Mammary epithelial cell (primary cell): ENCODE measurements at regions not wholly inside any gene's neighbourhood (a gene's known extent, or its start where the extent isn't known, plus 50 kb on each side); places are given as distances from the start of the nearest gene placed in this dataset.

Source experiments
- CTCF ChIP-seq, 2 donors: IDR thresholded peaks in 1 of 2; conservative IDR thresholded peaks in 1 of 2; 2 replicates each; pipeline ENCODE4 v1.5.1; 2011 to 2012; ENCODE audit warnings: inconsistent platforms in 2 of 2, low read length in 2 of 2, mild to moderate bottlenecking in 2 of 2, control low read depth in 1 of 2, low read depth in 1 of 2; ENCODE audit not compliant: insufficient read depth in 1 of 2; ENCODE audit errors: extremely low read depth in 1 of 2
- EZH2 ChIP-seq: IDR thresholded peaks from 2 replicates; pipeline ENCODE4 v1.6.1; 2012; ENCODE audit warnings: low read length, inconsistent platforms, borderline replicate concordance

- no peak for TF ChIP-seq CTCF (conservative IDR thresholded peaks at IDR 0.05 in 1 of 2, IDR thresholded peaks at IDR 0.05 in 1 of 2; ENCODE audit: extremely low read depth in 1 of 2, insufficient read depth in 1 of 2, low read depth in 1 of 2, low read length in 2 of 2)
- no peak for TF ChIP-seq EZH2
These were observed 63.3 kb upstream of the LRRC3B start for GRCh38 chr3:26559227-26559626.
